Activated CD4-positive, alpha-beta T cell treated with anti-CD3 and anti-CD28 coated beads, Interleukin-2, Interleukin-6, amounts not matched to agents 100 ng/mL and 50 ng/mL, durations not matched to agents 16 hours and 8 hours (primary cell): ENCODE measurements at regions not wholly inside any gene's neighbourhood (a gene's known extent, or its start where the extent isn't known, plus 50 kb on each side); places are given as distances from the start of the nearest gene placed in this dataset.
A peak's percentile ranks its signal among the peaks of the same experiment; 100 is the strongest.

ENCODE experiments used
- DNase-seq: peaks from one replicate; pipeline ENCODE4 v3.0.0-alpha.2; 2020

DNA sequence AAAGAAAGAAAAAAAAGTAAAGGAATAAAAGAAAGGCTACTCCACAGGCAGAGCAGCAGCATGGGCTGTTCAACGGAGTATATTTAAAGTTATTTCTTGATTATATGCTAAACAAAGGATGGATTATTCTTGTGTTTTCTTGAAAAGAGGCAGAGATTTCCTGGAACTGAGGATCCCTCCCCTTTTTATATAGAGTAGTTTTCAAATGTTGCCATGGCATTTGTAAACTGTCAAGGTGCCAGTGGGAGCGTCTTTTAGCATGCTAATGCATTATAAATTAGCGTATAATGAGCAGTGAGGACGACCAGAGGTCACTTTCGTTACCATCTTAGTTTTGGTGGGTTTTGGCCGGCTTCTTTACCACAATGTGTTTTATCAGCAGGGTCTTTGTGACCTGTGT lies 383.0 kb downstream of the PCNX1 start:
- DNase-seq, result no peak

DNA sequence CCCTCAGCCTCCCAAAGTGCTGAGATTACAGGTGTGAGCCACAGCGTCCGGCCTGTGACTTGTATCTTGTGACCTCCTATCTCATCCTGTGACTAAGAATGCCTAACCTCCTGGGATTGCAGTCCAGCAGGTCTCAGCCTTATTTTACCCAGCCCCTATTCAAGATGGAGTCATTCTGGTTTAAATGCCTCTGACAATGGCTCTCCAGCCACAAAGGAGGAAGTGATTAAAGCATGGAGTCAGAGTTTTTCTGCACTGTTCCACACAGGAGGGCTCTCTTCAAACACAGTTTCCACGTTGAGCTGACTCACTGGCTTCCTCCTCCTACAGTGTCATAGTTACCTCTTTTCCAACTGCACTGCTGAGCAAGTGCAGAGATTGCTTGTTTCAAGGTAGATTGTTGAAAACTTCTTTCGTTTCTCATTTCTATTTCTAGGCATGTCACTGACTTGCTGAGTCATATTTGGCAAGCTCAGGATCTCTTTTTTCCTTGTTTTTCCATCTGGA lies 383.8 kb downstream of the PCNX1 start:
- peak; percentile 60 for DNase-seq

DNA sequence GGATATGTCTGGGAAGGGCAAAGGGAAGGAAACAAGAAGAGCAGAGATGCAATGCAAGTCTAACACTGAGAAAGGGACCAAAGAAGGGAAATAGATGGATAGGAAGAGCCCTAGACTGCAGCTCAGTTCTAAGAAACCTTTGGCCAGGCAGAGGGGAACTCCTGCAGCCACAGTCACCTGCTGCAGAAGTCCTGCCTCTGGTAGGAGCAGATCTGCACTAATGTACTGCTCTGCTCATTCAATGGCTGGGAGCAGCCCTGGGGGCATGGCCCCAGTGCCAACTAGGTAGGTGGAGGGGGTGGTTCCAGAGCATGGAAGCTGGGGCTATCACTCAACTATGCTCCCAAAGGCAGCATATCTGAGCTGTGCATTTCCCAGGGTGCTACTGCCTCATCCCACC lies 388.9 kb downstream of the PCNX1 start:
- no peak for DNase-seq

- no peak for DNase-seq
These were observed 393.5 kb downstream of the PCNX1 start for GRCh38 chr14:71300566-71301330.

- no peak for DNase-seq
These were observed 394.4 kb downstream of the PCNX1 start for GRCh38 chr14:71301611-71302010.

- no peak for DNase-seq
These were observed 397.4 kb downstream of the PCNX1 start for GRCh38 chr14:71304690-71305089.

DNA sequence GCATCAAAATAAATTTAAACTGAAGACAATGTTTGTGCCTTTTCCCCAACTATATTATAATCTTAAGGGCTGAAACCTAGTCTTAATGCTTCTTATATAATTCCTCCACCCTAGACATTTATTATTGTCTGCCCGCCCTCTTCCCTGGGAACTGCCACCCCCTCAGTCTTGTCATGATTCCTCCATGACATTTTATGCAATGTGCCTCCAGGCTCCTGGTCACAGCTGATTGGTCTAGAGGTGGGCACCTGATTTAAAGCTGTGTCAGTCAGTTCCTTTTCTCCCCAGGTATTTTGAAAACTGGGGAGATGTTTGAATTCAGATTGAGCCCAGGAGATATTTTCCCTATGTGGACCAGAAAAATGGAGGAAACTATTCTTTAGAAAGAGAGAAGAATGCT lies 401.4 kb downstream of the PCNX1 start:
- DNase-seq, result no peak

DNA sequence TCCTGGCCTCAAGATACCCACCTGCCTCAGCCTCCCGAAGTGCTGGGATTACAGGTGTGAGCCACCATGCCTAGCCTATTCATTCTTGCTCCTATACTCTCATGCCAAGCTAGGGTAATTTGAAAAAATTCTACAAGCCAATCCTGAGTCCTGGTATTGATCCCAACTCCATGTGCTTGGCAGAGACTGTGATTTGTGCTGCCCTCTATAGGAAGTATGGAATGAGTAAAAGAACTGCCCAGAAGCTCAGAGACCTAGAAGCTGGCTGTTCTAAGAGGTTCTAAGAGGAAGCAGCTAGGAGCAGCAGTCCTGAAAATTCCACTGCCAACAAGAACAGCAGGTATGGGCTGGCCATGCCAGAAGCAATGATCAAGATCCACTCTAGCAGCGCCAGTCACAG lies 402.5 kb downstream of the PCNX1 start:
- DNase-seq, result no peak

DNA sequence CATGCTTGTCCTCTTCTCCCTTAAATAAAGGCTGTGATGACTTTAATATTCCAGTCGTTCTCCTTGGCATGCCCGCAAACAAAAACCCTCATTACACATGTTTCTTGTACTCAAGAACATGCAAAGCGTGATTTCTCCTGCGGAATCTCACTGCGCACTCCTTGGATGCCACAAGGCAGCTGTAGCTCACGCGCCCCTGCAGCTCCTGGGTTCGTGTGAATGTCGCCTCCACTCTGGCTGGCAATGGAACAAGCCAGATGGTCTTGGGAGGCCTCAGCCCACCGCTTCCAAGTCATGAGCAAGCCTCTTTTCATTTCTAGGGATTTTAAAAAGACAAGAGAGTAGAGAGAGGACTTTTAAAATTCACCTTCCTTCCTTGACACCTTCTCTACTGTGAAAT lies 403.8 kb downstream of the PCNX1 start:
- DNase-seq, result no peak

DNA sequence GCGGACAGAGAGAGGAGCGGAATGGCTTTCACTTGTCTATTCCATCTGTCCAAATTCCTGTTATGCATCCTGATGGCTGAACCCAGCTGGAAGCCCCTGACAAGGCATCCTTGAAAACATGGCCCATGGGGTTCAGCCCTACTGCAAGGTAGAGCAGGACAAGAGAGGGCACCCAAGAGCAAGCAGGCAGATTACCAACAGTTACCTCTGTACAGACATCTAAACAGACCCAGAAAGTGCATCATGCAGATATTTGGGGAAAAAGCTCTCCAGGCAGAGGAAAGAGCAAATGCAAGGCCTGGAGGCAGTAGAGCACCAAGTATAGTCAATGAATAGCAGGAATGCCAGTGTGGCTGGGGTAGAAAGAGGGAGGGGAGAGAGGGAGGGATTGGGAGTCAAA lies 407.5 kb downstream of the PCNX1 start:
- no peak for DNase-seq

- DNase-seq, result no peak
These were observed 410.3 kb downstream of the PCNX1 start for GRCh38 chr14:71317385-71318096.

DNA sequence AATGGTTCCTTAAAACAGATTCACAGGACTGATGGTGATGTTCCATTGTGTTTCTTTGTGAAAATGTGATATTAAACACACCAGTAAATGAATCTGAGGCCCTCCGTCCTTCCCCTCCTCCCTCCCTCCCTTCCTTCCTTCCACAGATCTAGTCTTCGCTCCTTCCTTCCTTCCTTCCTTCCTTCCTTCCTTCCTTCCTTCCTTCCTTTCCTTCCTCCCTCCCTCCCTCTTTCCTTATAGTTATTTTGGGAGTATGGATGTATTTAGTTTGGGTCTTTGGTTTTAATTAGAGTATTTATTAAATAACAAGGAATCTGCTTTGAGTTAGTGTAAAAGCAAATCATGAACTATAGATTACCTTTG lies 410.8 kb downstream of the PCNX1 start:
- DNase-seq, result no peak

GRCh38 chr14:71319666-71320065 lies 412.4 kb downstream of the PCNX1 start:
- peak; percentile 13 for DNase-seq

DNA sequence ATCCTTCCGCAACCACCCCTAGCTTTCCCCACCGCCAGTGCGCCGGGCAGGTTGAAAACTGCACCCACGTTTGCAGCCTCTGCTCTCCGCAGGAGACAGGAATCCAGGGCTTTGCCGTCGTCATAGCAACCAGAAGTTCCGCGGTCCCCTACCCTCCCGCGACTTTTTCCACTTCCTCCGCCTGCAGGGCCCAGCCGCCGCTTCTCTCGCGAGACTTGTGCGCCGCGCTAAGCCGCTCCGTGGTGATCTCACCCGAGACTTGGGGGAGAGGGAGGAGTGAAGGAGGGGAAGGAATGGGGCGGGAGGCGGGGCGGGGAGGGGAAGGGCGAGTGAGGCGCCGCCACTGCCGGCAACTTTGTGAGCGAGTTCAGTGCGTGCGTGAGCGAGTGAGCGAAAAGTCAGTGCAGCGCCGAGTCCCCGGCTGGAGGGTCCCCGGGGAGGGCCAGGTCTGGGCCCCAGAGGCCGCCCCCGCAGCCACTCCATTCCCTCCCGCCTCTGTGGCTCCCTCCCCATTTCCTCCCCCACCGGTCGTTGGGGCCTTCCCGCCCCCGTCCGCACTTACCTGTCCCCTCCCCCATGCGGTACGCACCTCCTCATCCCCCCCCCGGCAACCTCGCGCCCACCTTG lies 413.0 kb downstream of the PCNX1 start, which contains the start of gene SIPA1L1:
Gene SIPA1L1 (plus strand): TSS at position 370 of the 627 bp plus-strand sequence.
- DNase-seq, result peak; percentile 99

DNA sequence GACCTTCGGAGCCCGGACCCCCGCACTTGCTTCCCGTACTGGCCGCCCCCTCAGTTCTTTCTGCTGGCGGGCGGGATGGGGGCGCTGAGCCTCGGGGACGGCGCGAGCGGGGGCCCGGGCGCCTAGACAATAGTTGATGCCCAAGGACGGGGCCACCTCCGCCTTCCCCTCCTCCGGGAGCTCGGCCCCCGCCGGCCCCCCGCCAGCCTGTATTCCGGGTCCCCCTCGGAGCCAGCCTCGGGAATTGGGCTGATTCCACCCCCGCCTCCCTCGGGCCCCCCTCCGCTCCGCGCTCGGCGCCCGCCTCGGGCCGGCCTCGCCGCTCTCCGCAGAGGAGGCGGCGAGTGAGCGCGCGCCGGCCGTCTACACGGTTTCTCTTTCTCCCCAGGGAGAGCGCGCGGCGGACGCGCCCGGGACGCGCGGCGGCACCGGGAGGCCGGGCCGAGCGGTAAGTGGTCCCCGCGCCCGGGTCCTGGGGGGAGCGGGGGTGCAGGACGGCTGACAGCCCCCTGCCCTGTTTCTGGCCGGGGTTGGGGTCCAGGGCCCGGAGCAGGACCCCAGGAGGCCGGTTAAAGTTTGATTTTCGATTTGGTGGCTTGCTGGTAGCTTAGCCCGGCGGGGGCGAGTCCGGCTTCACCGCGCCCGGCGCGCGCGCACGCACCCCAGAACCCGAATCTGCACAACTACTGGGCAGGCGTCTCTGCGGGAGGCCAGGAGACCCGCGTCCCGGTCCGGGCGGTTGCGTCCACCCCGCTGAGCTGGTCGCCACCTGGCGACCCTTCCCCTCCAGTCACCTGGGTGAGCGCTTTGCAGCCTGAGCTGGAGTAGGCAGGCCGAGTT lies 413.7 kb downstream of the PCNX1 start:
- DNase-seq, result peak; percentile 67

- DNase-seq, result peak; percentile 22
These were observed 414.5 kb downstream of the PCNX1 start for GRCh38 chr14:71321574-71322315.

DNA sequence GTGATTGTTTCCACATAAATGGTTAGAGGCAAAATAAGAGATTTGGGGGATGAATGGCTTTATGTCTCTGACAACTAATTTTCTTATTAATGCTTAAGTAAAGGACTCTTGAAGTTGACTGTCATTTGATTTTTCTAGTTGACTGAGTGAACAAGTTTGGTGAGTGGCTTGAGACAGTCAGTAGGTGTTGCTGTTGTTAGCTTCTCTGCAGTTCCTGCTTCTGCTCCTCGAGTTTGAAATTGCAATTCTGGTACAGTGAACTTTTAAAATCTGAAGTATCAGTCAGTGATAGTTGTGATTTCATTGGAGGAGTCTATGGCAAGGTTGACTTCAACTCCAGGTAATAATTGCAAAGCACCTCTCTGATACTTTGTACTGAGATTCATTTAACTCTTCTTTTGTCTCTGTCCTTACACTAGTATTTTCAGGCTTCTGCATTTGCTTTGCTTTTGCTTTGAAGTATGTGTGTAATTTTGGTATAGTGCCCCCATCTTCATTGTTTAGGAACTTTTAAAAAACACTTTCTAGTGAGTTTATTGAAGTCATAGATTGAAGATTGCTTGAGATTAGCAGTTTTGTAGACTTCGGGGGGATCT lies 415.5 kb downstream of the PCNX1 start:
- DNase-seq, result peak; percentile 47

DNA sequence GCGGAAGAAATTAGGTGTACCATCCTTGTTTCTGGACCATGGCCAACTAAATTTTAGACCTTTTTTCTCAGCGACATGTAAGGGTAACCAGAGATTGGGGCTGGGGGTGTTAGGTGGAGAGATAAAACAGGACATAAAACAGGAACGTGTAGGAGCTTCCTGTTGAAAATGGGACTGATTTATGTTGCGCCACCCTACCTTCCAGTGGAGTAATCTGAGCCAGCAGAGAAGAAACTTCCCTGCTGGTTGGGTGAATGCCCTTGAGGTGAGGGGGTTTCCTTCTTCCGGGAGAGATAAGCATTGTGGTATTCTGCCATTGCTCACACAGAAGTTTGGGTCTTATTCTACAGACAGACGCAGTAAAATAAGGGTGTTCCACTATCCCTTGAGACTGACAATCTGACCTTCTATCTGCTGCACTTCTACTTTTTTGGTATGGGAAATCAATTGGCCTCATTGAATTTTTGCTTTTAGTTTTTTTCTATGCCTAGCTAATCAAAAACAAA lies 417.6 kb downstream of the PCNX1 start:
- DNase-seq, result peak; percentile 68

DNA sequence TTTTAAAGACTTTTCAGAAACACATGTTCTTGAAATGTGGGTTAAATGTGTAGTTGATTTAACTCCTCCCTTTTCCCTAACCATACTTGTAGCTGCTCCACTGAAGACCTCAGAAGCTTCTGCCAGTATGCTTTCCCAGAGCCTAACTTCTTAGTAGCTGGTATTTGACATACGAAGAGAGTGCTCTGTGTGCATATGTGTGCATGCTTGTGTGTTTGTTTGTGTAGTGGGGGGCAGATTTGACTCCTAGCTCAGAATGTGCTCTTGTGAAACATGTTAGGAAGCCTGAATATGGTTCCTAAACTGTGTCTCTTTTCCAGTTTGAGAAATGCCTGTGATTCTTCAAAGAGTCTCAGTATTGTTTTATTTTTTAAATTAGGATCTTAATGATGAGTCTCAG lies 420.4 kb downstream of the PCNX1 start:
- no peak for DNase-seq

DNA sequence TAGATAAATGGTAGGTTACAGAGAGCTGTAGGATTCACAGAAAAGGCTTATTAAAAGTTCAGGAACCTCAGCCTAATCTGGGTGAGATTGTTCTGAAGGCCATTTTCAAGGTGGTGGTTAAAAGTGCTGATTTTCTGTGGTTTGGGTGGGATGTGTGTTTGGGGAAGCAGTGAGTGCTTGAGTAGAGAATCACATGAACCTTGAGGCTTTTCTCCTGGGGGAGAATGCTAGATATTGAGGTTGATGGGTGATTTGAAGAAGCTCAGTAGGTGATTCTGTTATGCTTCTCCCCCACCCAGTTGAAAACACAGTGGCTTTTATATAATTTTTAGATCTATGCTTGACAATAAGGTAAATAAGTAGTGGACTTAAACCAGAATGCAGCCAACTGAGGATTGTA lies 420.9 kb downstream of the PCNX1 start:
- peak; percentile 23 for DNase-seq

DNA sequence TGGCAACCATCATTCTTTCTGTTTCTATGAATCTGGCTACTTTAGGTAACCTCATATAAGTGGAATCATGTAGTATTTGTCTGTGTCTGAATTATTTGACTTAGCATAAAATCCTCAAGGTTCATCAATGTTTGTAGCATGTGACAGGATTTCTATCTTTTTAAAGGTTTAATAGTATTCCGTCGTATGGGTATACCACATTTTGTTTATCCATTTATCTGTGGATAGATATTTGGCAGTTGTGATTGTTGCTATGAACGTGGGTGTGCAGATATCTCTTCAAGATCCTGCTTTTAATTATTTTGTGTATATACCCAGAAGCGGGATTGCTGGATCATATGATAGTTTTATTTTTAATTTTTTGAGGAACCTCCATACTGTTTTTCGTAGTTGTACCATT lies 421.7 kb downstream of the PCNX1 start:
- no peak for DNase-seq

- DNase-seq, result peak; percentile 41
These were observed 424.1 kb downstream of the PCNX1 start for GRCh38 chr14:71331403-71331802.
